PC-3 (cell line): ENCODE measurements at regions not wholly inside any gene's neighbourhood (a gene's known extent, or its start where the extent isn't known, plus 50 kb on each side); places are given as distances from the start of the nearest gene placed in this dataset.

Experiments
- ATAC-seq: fragments of 200-7000 bp; cut with Tn5 transposase; 2 replicates; pipeline ENCODE4 v1.9.1; 2020; ENCODE audit warnings: mild to moderate bottlenecking, moderate library complexity
- BruUV-seq: library from RNA; stranded (reverse); fragments of 400-500 nt; replicated peaks from 2 replicates; lab custom pipeline; 2021; lab: Mats Ljungman, UMichigan
- CTCF ChIA-PET: fragments of 300-600 bp; sonication (Branson Sonifier 250); formaldehyde crosslinking; loops from one replicate; lab custom pipeline; 2022; ENCODE audit warnings: antibody characterized with exemption; lab: Charles Lee
- POLR2A ChIA-PET: fragments of 300-600 bp; sonication (Branson Sonifier 250); formaldehyde crosslinking; loops from one replicate; lab custom pipeline; 2022; ENCODE audit warnings: antibody characterized with exemption; ENCODE audit not compliant: unreplicated experiment; lab: Charles Lee
- DNase-seq: peaks from one replicate; pipeline ENCODE4 v3.0.0-alpha.2; 2015
- H2AFZ ChIP-seq: fragments of 300-600 bp; sonication (generic); 2 replicates; pipeline ENCODE4 v1.6.0; 2016; ENCODE audit warnings: antibody characterized with exemption, low read length
- H3F3A ChIP-seq: fragments of 300-600 bp; sonication (generic); one replicate; pipeline ENCODE4 v1.6.0; 2017; ENCODE audit warnings: antibody characterized with exemption, low read length, control low read depth, mild to moderate bottlenecking; ENCODE audit not compliant: unreplicated experiment
- H3K27ac ChIP-seq: fragments of 300-600 bp; sonication (generic); 2 replicates; pipeline ENCODE4 v1.5.1; 2016; ENCODE audit warnings: mild to moderate bottlenecking, low read length
- H3K27me3 ChIP-seq: fragments of 300-600 bp; sonication (generic); 2 replicates; pipeline ENCODE4 v1.6.1; 2016; ENCODE audit warnings: low read length, mixed read lengths
- H3K36me3 ChIP-seq: fragments of 300-600 bp; sonication (generic); 2 replicates; pipeline ENCODE4 v1.6.1; 2016; ENCODE audit warnings: low read depth, mixed run types, low read length, mixed read lengths
- H3K4me1 ChIP-seq: fragments of 300-600 bp; sonication (generic); 2 replicates; pipeline ENCODE4 v1.5.1; 2016; ENCODE audit warnings: low read length; ENCODE audit not compliant: insufficient read depth
- H3K4me2 ChIP-seq: fragments of 300-600 bp; sonication (generic); 2 replicates; pipeline ENCODE4 v1.6.0; 2016; ENCODE audit warnings: low read length
- H3K4me3 ChIP-seq: fragments of 300-600 bp; sonication (generic); 2 replicates; pipeline ENCODE4 v1.5.1; 2016; ENCODE audit warnings: mild to moderate bottlenecking, low read length, mixed read lengths
- H3K79me2 ChIP-seq: fragments of 300-600 bp; sonication (generic); 2 replicates; pipeline ENCODE4 v1.6.1; 2017; ENCODE audit warnings: low read length, mixed read lengths
- H3K9ac ChIP-seq: fragments of 300-600 bp; sonication (generic); 2 replicates; pipeline ENCODE4 v1.6.0; 2016; ENCODE audit warnings: mild to moderate bottlenecking, low read length
- H3K9me2 ChIP-seq: fragments of 300-600 bp; sonication (generic); replicated peaks from 2 replicates; pipeline ENCODE4 v1.6.1; 2016; ENCODE audit warnings: mixed run types, low read length, mixed read lengths
- H3K9me3 ChIP-seq: fragments of 300-600 bp; sonication (generic); 2 replicates; pipeline ENCODE4 v1.6.1; 2016; ENCODE audit warnings: low read length, mixed read lengths
- H4K20me1 ChIP-seq: fragments of 300-600 bp; sonication (generic); 2 replicates; pipeline ENCODE4 v1.6.1; 2016; ENCODE audit warnings: low read length, mixed read lengths
- CTCF ChIP-seq: fragments of 300-600 bp; sonication (generic); conservative IDR thresholded peaks from 2 replicates; pipeline ENCODE4 v1.5.1; 2017; ENCODE audit warnings: antibody characterized with exemption, low read depth, mild to moderate bottlenecking, low read length
- EZH2 ChIP-seq: fragments of 300-600 bp; sonication (generic); IDR thresholded peaks from one replicate; pipeline ENCODE4 v1.6.1; 2017; ENCODE audit warnings: antibody characterized with exemption, mild to moderate bottlenecking, low read length; ENCODE audit not compliant: unreplicated experiment
- EZH2phosphoT487 ChIP-seq: fragments of 300-600 bp; sonication (generic); IDR thresholded peaks from 2 replicates; pipeline ENCODE4 v1.6.1; 2018; ENCODE audit warnings: mild to moderate bottlenecking, antibody characterized with exemption, low read length, borderline replicate concordance
- intact Hi-C: fragments of 100-400 bp; cut with micrococcal nuclease; formaldehyde crosslinking; loops from 2 replicates; pipeline ENCODE4 v1.9.0; 2023

- Histone ChIP-seq H3K79me2 (no peaks in the 10 kb centered on the region), H3K27me3 (no peaks in the 10 kb centered on the region), H3K36me3 (no peaks in the 10 kb centered on the region), H3F3A (no peaks in the 10 kb centered on the region), H3K9me3 (no peaks in the 10 kb centered on the region), H3K9me2 (no peaks in the 10 kb centered on the region), H2AFZ (no peak overlapping the region), H3K4me1 (no peaks in the 10 kb centered on the region), H3K4me2 (no peak overlapping the region), H3K27ac (no peak overlapping the region), H3K9ac (no peak overlapping the region), H3K4me3 (no peak overlapping the region), H4K20me1 (no peaks in the 10 kb centered on the region)
- no peak for TF ChIP-seq EZH2phosphoT487
- TF ChIP-seq CTCF = no peak
- no peak for TF ChIP-seq EZH2
- no peak for DNase-seq
- no peak for ATAC-seq
- no TSS peak for BruUV-seq
- CTCF ChIA-PET = no interaction called here
- intact Hi-C loops = no loop called here
- POLR2A ChIA-PET = no interaction called here
Observed at GRCh38 chr9:19969721-19970120, 180.9 kb upstream of the SLC24A2 start.

- Histone ChIP-seq H3K4me2 (no peak overlapping the region), H3K27me3 (no peaks in the 10 kb centered on the region), H3K4me1 (no peaks in the 10 kb centered on the region), H3K36me3 (no peaks in the 10 kb centered on the region), H3K79me2 (no peaks in the 10 kb centered on the region), H3F3A (no peaks in the 10 kb centered on the region), H3K27ac (no peak overlapping the region), H4K20me1 (no peaks in the 10 kb centered on the region), H3K4me3 (no peak overlapping the region), H2AFZ (no peak overlapping the region), H3K9ac (no peak overlapping the region), H3K9me2 (no peaks in the 10 kb centered on the region), H3K9me3 (no peaks in the 10 kb centered on the region)
- TF ChIP-seq CTCF (no peak), EZH2phosphoT487 (no peak), EZH2 (no peak)
- no peak for ATAC-seq
- ChIA-PET POLR2A (no interaction called here), CTCF (no interaction called here)
- DNase-seq = no peak
- intact Hi-C loops = no loop called here
- BruUV-seq = no TSS peak
Observed at GRCh38 chr9:19967888-19968459, 179.1 kb upstream of the SLC24A2 start.

GRCh38 chr9:19967216-19967887, 178.5 kb upstream of the SLC24A2 start:
- H3K36me3 ChIP-seq = no peaks in the 10 kb centered on the region
- no peak overlapping the region for H3K9ac ChIP-seq
- H2AFZ ChIP-seq = no peak overlapping the region
- no peaks in the 10 kb centered on the region for H3K27me3 ChIP-seq
- H3K27ac ChIP-seq = no peak overlapping the region
- no peak overlapping the region for H3K4me2 ChIP-seq
- DNase-seq (no peak), ATAC-seq (no peak)
- H3K4me1 ChIP-seq = no peaks in the 10 kb centered on the region
- ChIA-PET CTCF (no interaction called here), POLR2A (no interaction called here)
- no peaks in the 10 kb centered on the region for H3K79me2 ChIP-seq
- 0 out of 2 replicates have a peak, but pooled peaks have one; percentile 8 for TF ChIP-seq CTCF
- TF ChIP-seq EZH2 = no peak
- no peak for TF ChIP-seq EZH2phosphoT487
- no TSS peak for BruUV-seq
- H3K4me3 ChIP-seq = no peak overlapping the region
- no peaks in the 10 kb centered on the region for H3K9me2 ChIP-seq
- no peaks in the 10 kb centered on the region for H3K9me3 ChIP-seq
- no peaks in the 10 kb centered on the region for H4K20me1 ChIP-seq
- H3F3A ChIP-seq = no peaks in the 10 kb centered on the region
- intact Hi-C loops = no loop called here
